ENCODE measurements at regions not wholly inside any gene's neighbourhood (a gene's known extent, or its start where the extent isn't known, plus 50 kb on each side); places are given as distances from the start of the nearest gene placed in this dataset.

DNA sequence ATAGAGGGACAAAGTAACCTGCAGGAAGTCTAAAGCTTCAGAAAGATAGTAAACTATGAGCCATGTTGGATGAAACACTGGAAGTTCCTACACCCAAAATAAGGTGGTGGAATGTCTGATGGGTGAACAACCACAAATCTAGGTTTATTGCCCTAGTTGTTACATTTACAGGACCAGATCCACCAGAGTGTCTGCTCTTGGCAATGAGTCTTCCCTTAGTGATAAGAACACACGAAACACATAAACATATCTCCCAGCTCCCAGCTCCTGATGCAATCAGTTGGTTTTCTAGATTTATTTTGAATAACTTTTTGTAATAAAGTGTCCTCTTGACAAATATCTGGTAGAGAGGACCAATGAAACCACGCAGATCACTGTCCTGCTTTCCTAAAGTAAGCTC is 329.7 kb upstream of the WWC1 start:
- TF ChIP-seq, protein P1, sequence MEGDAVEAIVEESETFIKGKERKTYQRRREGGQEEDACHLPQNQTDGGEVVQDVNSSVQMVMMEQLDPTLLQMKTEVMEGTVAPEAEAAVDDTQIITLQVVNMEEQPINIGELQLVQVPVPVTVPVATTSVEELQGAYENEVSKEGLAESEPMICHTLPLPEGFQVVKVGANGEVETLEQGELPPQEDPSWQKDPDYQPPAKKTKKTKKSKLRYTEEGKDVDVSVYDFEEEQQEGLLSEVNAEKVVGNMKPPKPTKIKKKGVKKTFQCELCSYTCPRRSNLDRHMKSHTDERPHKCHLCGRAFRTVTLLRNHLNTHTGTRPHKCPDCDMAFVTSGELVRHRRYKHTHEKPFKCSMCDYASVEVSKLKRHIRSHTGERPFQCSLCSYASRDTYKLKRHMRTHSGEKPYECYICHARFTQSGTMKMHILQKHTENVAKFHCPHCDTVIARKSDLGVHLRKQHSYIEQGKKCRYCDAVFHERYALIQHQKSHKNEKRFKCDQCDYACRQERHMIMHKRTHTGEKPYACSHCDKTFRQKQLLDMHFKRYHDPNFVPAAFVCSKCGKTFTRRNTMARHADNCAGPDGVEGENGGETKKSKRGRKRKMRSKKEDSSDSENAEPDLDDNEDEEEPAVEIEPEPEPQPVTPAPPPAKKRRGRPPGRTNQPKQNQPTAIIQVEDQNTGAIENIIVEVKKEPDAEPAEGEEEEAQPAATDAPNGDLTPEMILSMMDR (CRISPR knock-in tag; IDR thresholded peaks at IDR 0.05) = no peak
- TF ChIP-seq JUN (CRISPR knock-in tag; IDR thresholded peaks at IDR 0.05) = no peak
- no peak for TF ChIP-seq ZNF292 (CRISPR knock-in tag; IDR thresholded peaks at IDR 0.05; ENCODE audit: borderline replicate concordance, low read depth)
- no peak for TF ChIP-seq RAD21 (CRISPR knock-in tag; IDR thresholded peaks at IDR 0.05)
- TF ChIP-seq POLR2A (IDR thresholded peaks at IDR 0.05; ENCODE audit: insufficient read depth in 1 of 2, low read depth in 2 of 2, low read length in 2 of 2) = no peak
- TF ChIP-seq KAT2B (IDR thresholded peaks at IDR 0.05; ENCODE audit: borderline replicate concordance, low read depth, low read length) = no peak
- TF ChIP-seq YEATS4 (CRISPR knock-in tag; IDR thresholded peaks at IDR 0.05; ENCODE audit: borderline replicate concordance) = no peak
- TF ChIP-seq U2AF1 (optimal IDR thresholded peaks at IDR 0.05; ENCODE audit: low read depth, low read length) = no peak
- TF ChIP-seq, protein P2, sequence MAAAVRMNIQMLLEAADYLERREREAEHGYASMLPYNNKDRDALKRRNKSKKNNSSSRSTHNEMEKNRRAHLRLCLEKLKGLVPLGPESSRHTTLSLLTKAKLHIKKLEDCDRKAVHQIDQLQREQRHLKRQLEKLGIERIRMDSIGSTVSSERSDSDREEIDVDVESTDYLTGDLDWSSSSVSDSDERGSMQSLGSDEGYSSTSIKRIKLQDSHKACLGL (CRISPR knock-in tag; IDR thresholded peaks at IDR 0.05) = no peak
- TF ChIP-seq, protein P3, sequence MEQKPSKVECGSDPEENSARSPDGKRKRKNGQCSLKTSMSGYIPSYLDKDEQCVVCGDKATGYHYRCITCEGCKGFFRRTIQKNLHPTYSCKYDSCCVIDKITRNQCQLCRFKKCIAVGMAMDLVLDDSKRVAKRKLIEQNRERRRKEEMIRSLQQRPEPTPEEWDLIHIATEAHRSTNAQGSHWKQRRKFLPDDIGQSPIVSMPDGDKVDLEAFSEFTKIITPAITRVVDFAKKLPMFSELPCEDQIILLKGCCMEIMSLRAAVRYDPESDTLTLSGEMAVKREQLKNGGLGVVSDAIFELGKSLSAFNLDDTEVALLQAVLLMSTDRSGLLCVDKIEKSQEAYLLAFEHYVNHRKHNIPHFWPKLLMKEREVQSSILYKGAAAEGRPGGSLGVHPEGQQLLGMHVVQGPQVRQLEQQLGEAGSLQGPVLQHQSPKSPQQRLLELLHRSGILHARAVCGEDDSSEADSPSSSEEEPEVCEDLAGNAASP (CRISPR knock-in tag; IDR thresholded peaks at IDR 0.05; ENCODE audit: borderline replicate concordance) = no peak
- no peak for TF ChIP-seq TAF15 (IDR thresholded peaks at IDR 0.05; ENCODE audit: low read depth, low read length, poor library complexity, severe bottlenecking)
- TF ChIP-seq EZH2 (conservative IDR thresholded peaks at IDR 0.05; ENCODE audit: low read depth, low read length) = no peak
- no peak for TF ChIP-seq ZNF232 (CRISPR knock-in tag; IDR thresholded peaks at IDR 0.05; ENCODE audit: borderline replicate concordance)
- TF ChIP-seq, protein P4, sequence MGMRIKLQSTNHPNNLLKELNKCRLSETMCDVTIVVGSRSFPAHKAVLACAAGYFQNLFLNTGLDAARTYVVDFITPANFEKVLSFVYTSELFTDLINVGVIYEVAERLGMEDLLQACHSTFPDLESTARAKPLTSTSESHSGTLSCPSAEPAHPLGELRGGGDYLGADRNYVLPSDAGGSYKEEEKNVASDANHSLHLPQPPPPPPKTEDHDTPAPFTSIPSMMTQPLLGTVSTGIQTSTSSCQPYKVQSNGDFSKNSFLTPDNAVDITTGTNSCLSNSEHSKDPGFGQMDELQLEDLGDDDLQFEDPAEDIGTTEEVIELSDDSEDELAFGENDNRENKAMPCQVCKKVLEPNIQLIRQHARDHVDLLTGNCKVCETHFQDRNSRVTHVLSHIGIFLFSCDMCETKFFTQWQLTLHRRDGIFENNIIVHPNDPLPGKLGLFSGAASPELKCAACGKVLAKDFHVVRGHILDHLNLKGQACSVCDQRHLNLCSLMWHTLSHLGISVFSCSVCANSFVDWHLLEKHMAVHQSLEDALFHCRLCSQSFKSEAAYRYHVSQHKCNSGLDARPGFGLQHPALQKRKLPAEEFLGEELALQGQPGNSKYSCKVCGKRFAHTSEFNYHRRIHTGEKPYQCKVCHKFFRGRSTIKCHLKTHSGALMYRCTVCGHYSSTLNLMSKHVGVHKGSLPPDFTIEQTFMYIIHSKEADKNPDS (CRISPR knock-in tag; IDR thresholded peaks at IDR 0.05) = no peak
